ENCODE measurements at regions not wholly inside any gene's neighbourhood (a gene's known extent, or its start where the extent isn't known, plus 50 kb on each side); places are given as distances from the start of the nearest gene placed in this dataset.
A peak's percentile ranks its signal among the peaks of the same experiment; 100 is the strongest.

- DNase-seq (ENCODE audit: extremely low spot score), result no peak
- Histone ChIP-seq H3K27me3 (no peaks in the 10 kb centered on the region), H3K4me3 (no peak overlapping the region), H3K9me3 (no peaks in the 10 kb centered on the region), H3K36me3 (no peaks in the 10 kb centered on the region), H3K4me1 (no peaks in the 10 kb centered on the region), H3K27ac (replicated peaks in 1 of 4) (no peak overlapping the region)
- intact Hi-C loops (cut with DNase I), result no loop called here
- TF ChIP-seq CTCF (IDR thresholded peaks at IDR 0.05) (no peak), POLR2A (IDR thresholded peaks at IDR 0.05; ENCODE audit: low read depth) (no peak), POLR2AphosphoS5 (IDR thresholded peaks at IDR 0.05) (no peak), EP300 (IDR thresholded peaks at IDR 0.05) (no peak)
- 100% methylated on average over 1 of the region's 1 CpG for WGBS
Measured at GRCh38 chr6:15137086-15137485, 108.8 kb upstream of the JARID2 start.

- TF ChIP-seq POLR2A (IDR thresholded peaks at IDR 0.05; ENCODE audit: low read depth) (no peak), EP300 (IDR thresholded peaks at IDR 0.05) (no peak), CTCF (IDR thresholded peaks at IDR 0.05) (no peak), POLR2AphosphoS5 (IDR thresholded peaks at IDR 0.05) (no peak)
- Histone ChIP-seq H3K4me1 (peaks cover 0 to 3% (median 1%) of the 10 kb centered on the region in 4 donors), H3K36me3 (no peaks in the 10 kb centered on the region), H3K9me3 (no peaks in the 10 kb centered on the region), H3K27ac (replicated peaks in 1 of 4) (no peak overlapping the region), H3K27me3 (no peaks in the 10 kb centered on the region), H3K4me3 (no peak overlapping the region)
- DNase-seq (ENCODE audit: extremely low spot score), result no peak
- intact Hi-C loops (cut with DNase I), result no loop called here
- WGBS, result 50% methylated on average over 3 of the region's 3 CpGs
Measured at GRCh38 chr6:15143086-15143485, 102.8 kb upstream of the JARID2 start.

GRCh38 chr6:15143540-15143939 lies 102.3 kb upstream of the JARID2 start:
- TF ChIP-seq POLR2A (IDR thresholded peaks at IDR 0.05; ENCODE audit: low read depth) (no peak), POLR2AphosphoS5 (IDR thresholded peaks at IDR 0.05) (no peak), EP300 (IDR thresholded peaks at IDR 0.05) (no peak), CTCF (IDR thresholded peaks at IDR 0.05) (no peak)
- intact Hi-C loops (cut with DNase I), result no loop called here
- DNase-seq (ENCODE audit: extremely low spot score), result no peak
- no peaks in the 10 kb centered on the region for H3K27me3 ChIP-seq
- WGBS, result 70% methylated on average over 3 of the region's 3 CpGs
- no peaks in the 10 kb centered on the region for H3K9me3 ChIP-seq
- H3K27ac ChIP-seq (replicated peaks in 1 of 4), result no peak overlapping the region
- H3K4me1 ChIP-seq, result peaks cover 0 to 7% (median 6%) of the 10 kb centered on the region in 4 donors
- H3K4me3 ChIP-seq, result no peak overlapping the region
- no peaks in the 10 kb centered on the region for H3K36me3 ChIP-seq

- H3K4me1 ChIP-seq, result peaks cover 0 to 14% (median 11%) of the 10 kb centered on the region in 4 donors
- TF ChIP-seq POLR2AphosphoS5 (IDR thresholded peaks at IDR 0.05), result no peak
- TF ChIP-seq EP300 (IDR thresholded peaks at IDR 0.05), result no peak
- no peaks in the 10 kb centered on the region for H3K36me3 ChIP-seq
- no peak for DNase-seq (ENCODE audit: extremely low spot score)
- intact Hi-C loops (cut with DNase I), result no loop called here
- H3K9me3 ChIP-seq, result no peaks in the 10 kb centered on the region
- no peak overlapping the region for H3K4me3 ChIP-seq
- no peaks in the 10 kb centered on the region for H3K27me3 ChIP-seq
- H3K27ac ChIP-seq (replicated peaks in 1 of 4), result no peak overlapping the region
Measured at GRCh38 chr6:15145821-15146220, 100.0 kb upstream of the JARID2 start.

GRCh38 chr6:15147827-15148226 lies 98.0 kb upstream of the JARID2 start:
- Histone ChIP-seq H3K9me3 (no peaks in the 10 kb centered on the region), H3K27me3 (no peaks in the 10 kb centered on the region), H3K4me1 (peaks cover 0 to 14% (median 11%) of the 10 kb centered on the region in 4 donors), H3K27ac (replicated peaks in 1 of 4) (peak overlapping the region in 1 of 4 donors; percentile 31), H3K36me3 (no peaks in the 10 kb centered on the region), H3K4me3 (no peak overlapping the region)
- intact Hi-C loops (cut with DNase I), result no loop called here
- WGBS, result 77% methylated on average over 5 of the region's 5 CpGs
- TF ChIP-seq CTCF (IDR thresholded peaks at IDR 0.05), result no peak
- TF ChIP-seq POLR2AphosphoS5 (IDR thresholded peaks at IDR 0.05), result no peak
- TF ChIP-seq EP300 (IDR thresholded peaks at IDR 0.05), result no peak
- no peak for TF ChIP-seq POLR2A (IDR thresholded peaks at IDR 0.05; ENCODE audit: low read depth)
- no peak for DNase-seq (ENCODE audit: extremely low spot score)
